HCT116 (cell line): ENCODE measurements at regions not wholly inside any gene's neighbourhood (a gene's known extent, or its start where the extent isn't known, plus 50 kb on each side); places are given as distances from the start of the nearest gene placed in this dataset.

ENCODE experiments used
- EZH2 ChIP-seq: fragments of 200-600 bp; sonication (generic); IDR thresholded peaks from 2 replicates; pipeline ENCODE4 v1.6.1; 2017; ENCODE audit warnings: antibody characterized with exemption, mixed run types
- JUND ChIP-seq: IDR thresholded peaks from 2 replicates; pipeline ENCODE4 v1.6.1; 2012
- POLR2A ChIP-seq: IDR thresholded peaks from 2 replicates; pipeline ENCODE4 v1.7.0; 2011; ENCODE audit warnings: borderline replicate concordance; ENCODE audit not compliant: insufficient read depth, insufficient read length; ENCODE audit errors: extremely low read depth
- POLR2AphosphoS5 ChIP-seq: IDR thresholded peaks from 2 replicates; pipeline ENCODE4 v1.6.1; 2011; ENCODE audit warnings: mild to moderate bottlenecking, low read depth, low read length, moderate library complexity
- YY1 ChIP-seq: IDR thresholded peaks from 2 replicates; pipeline ENCODE4 v1.6.1; 2011; ENCODE audit warnings: low read length, low read depth, moderate library complexity, mild to moderate bottlenecking; ENCODE audit not compliant: insufficient replicate concordance; ENCODE audit errors: extremely low read depth
- ZNF274 ChIP-seq: fragments of 200-500 bp; sonication (Bioruptor generic); IDR thresholded peaks from 2 replicates; pipeline ENCODE4 v1.6.1; 2014; ENCODE audit warnings: mild to moderate bottlenecking, low read depth, low read length, inconsistent platforms
- TF ChIP-seq, protein P1 (sequence below): IDR thresholded peaks from 2 replicates; pipeline ENCODE4 v1.6.1; 2012
- TF ChIP-seq, protein P2 (sequence below), 3 experiments: fragments of 200-600 bp in 1 of 3; sonication (generic) in 1 of 3; IDR thresholded peaks in 2 of 3; conservative IDR thresholded peaks in 1 of 3; 2 replicates each; pipeline ENCODE4 v1.5.1; 2012 to 2017; ENCODE audit warnings: low read depth in 2 of 3, low read length in 2 of 3, antibody characterized with exemption in 1 of 3, borderline replicate concordance in 1 of 3, control low read depth in 1 of 3, mild to moderate bottlenecking in 1 of 3, mixed read lengths in 1 of 3, mixed run types in 1 of 3, moderate library complexity in 1 of 3; ENCODE audit not compliant: insufficient read depth in 1 of 3
- TF ChIP-seq, protein P3 (sequence below): IDR thresholded peaks from 2 replicates; pipeline ENCODE4 v1.6.1; 2012; ENCODE audit warnings: low read depth
- TF ChIP-seq, protein P4 (sequence below): IDR thresholded peaks from 2 replicates; pipeline ENCODE4 v1.6.1; 2011; ENCODE audit warnings: mild to moderate bottlenecking, low read length, moderate library complexity; ENCODE audit not compliant: insufficient replicate concordance; ENCODE audit errors: extremely low read depth
- TF ChIP-seq, protein P5 (sequence below): IDR thresholded peaks from 2 replicates; pipeline ENCODE4 v1.6.1; 2012

DNA sequence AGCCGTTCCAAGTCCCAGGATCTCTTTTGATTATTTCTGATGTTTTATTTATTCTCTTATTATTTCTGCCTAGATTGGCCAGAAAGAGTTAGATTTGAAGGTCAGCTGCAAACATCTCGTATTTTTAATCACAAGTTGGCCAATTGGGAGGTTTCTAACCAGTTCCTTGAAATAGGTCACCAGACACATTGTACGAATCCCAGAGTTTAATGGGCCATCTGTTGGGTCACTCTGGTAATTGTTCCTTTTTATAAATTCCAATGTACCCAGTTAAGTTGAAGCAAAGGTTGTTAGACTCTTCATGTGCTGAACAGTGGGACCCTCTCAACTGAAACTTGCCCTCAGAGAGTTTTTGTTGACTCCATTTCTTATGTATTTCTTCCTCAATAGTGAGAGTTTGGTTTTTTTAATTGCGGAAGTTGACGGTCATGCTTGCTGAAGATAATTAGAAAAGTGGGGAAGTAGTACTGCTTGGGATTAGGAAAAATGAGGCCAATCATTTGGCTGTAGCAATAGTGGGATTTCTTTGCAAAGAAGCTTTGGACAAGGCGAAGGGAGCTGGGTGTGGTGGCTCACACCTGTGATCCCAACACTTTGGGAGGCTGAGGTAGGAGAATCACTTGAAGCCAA is 382.7 kb upstream of the RGS6 start:
- TF ChIP-seq, protein P1, sequence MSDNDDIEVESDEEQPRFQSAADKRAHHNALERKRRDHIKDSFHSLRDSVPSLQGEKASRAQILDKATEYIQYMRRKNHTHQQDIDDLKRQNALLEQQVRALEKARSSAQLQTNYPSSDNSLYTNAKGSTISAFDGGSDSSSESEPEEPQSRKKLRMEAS: no peak
- TF ChIP-seq POLR2A (no peak), JUND (no peak), ZNF274 (no peak), EZH2 (no peak), POLR2AphosphoS5 (no peak), YY1 (no peak)
- TF ChIP-seq, protein P2, sequence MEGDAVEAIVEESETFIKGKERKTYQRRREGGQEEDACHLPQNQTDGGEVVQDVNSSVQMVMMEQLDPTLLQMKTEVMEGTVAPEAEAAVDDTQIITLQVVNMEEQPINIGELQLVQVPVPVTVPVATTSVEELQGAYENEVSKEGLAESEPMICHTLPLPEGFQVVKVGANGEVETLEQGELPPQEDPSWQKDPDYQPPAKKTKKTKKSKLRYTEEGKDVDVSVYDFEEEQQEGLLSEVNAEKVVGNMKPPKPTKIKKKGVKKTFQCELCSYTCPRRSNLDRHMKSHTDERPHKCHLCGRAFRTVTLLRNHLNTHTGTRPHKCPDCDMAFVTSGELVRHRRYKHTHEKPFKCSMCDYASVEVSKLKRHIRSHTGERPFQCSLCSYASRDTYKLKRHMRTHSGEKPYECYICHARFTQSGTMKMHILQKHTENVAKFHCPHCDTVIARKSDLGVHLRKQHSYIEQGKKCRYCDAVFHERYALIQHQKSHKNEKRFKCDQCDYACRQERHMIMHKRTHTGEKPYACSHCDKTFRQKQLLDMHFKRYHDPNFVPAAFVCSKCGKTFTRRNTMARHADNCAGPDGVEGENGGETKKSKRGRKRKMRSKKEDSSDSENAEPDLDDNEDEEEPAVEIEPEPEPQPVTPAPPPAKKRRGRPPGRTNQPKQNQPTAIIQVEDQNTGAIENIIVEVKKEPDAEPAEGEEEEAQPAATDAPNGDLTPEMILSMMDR (IDR thresholded peaks at IDR 0.05 in 2 of 3, conservative IDR thresholded peaks at IDR 0.05 in 1 of 3; ENCODE audit: borderline replicate concordance in 1 of 3, insufficient read depth in 1 of 3, low read depth in 2 of 3, low read length in 2 of 3): no peak
- TF ChIP-seq, protein P3, sequence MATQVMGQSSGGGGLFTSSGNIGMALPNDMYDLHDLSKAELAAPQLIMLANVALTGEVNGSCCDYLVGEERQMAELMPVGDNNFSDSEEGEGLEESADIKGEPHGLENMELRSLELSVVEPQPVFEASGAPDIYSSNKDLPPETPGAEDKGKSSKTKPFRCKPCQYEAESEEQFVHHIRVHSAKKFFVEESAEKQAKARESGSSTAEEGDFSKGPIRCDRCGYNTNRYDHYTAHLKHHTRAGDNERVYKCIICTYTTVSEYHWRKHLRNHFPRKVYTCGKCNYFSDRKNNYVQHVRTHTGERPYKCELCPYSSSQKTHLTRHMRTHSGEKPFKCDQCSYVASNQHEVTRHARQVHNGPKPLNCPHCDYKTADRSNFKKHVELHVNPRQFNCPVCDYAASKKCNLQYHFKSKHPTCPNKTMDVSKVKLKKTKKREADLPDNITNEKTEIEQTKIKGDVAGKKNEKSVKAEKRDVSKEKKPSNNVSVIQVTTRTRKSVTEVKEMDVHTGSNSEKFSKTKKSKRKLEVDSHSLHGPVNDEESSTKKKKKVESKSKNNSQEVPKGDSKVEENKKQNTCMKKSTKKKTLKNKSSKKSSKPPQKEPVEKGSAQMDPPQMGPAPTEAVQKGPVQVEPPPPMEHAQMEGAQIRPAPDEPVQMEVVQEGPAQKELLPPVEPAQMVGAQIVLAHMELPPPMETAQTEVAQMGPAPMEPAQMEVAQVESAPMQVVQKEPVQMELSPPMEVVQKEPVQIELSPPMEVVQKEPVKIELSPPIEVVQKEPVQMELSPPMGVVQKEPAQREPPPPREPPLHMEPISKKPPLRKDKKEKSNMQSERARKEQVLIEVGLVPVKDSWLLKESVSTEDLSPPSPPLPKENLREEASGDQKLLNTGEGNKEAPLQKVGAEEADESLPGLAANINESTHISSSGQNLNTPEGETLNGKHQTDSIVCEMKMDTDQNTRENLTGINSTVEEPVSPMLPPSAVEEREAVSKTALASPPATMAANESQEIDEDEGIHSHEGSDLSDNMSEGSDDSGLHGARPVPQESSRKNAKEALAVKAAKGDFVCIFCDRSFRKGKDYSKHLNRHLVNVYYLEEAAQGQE: no peak
- TF ChIP-seq, protein P4, sequence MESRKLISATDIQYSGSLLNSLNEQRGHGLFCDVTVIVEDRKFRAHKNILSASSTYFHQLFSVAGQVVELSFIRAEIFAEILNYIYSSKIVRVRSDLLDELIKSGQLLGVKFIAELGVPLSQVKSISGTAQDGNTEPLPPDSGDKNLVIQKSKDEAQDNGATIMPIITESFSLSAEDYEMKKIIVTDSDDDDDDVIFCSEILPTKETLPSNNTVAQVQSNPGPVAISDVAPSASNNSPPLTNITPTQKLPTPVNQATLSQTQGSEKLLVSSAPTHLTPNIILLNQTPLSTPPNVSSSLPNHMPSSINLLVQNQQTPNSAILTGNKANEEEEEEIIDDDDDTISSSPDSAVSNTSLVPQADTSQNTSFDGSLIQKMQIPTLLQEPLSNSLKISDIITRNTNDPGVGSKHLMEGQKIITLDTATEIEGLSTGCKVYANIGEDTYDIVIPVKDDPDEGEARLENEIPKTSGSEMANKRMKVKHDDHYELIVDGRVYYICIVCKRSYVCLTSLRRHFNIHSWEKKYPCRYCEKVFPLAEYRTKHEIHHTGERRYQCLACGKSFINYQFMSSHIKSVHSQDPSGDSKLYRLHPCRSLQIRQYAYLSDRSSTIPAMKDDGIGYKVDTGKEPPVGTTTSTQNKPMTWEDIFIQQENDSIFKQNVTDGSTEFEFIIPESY: no peak
- TF ChIP-seq, protein P5, sequence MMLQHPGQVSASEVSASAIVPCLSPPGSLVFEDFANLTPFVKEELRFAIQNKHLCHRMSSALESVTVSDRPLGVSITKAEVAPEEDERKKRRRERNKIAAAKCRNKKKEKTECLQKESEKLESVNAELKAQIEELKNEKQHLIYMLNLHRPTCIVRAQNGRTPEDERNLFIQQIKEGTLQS: no peak
